HL-60 (cell line): ENCODE measurements at regions not wholly inside any gene's neighbourhood (a gene's known extent, or its start where the extent isn't known, plus 50 kb on each side); places are given as distances from the start of the nearest gene placed in this dataset.

Source experiments
- DNase-seq, 2 experiments: peaks; one replicate each; pipeline ENCODE4 v3.0.0-alpha.2; 2010 to 2020; ENCODE audit warnings: low read depth in 1 of 2, low spot score in 1 of 2
- H3K27ac ChIP-seq: fragments of 250-450 bp; sonication (Bioruptor Pico); replicated peaks from 2 replicates; pipeline ENCODE4 v1.5.1; 2020; ENCODE audit warnings: mild to moderate bottlenecking, moderate library complexity
- H3K27me3 ChIP-seq: fragments of 250-450 bp; sonication (Bioruptor Pico); 2 replicates; pipeline ENCODE4 v1.5.1; 2021; ENCODE audit warnings: mild to moderate bottlenecking, moderate library complexity; ENCODE audit not compliant: insufficient read depth, poor library complexity, severe bottlenecking
- H3K4me3 ChIP-seq: replicated peaks from 2 replicates; pipeline ENCODE4 v1.5.1; 2011; ENCODE audit warnings: mild to moderate bottlenecking, control low read depth, low read length; ENCODE audit not compliant: insufficient read depth
- CTCF ChIP-seq: IDR thresholded peaks from one replicate; pipeline ENCODE4 v1.5.1; 2011; ENCODE audit warnings: low read length, control low read depth, inconsistent platforms; ENCODE audit not compliant: insufficient read depth
- GABPA ChIP-seq: IDR thresholded peaks from 2 replicates; pipeline ENCODE4 v1.6.1; 2012; ENCODE audit warnings: low read depth
- POLR2AphosphoS5 ChIP-seq: IDR thresholded peaks from 2 replicates; pipeline ENCODE4 v1.6.1; 2012; ENCODE audit warnings: low read depth
- REST ChIP-seq: IDR thresholded peaks from 2 replicates; pipeline ENCODE4 v1.6.1; 2012; ENCODE audit warnings: low read depth; ENCODE audit not compliant: insufficient replicate concordance
- SPI1 ChIP-seq: IDR thresholded peaks from 2 replicates; pipeline ENCODE4 v1.6.1; 2012; ENCODE audit warnings: low read depth, mild to moderate bottlenecking, borderline replicate concordance

GRCh38 chr5:148774313-148774712, 52.1 kb upstream of the ADRB2 start:
- no peaks in the 10 kb centered on the region for H3K27me3 ChIP-seq
- DNase-seq: no peak
- no peak overlapping the region for H3K4me3 ChIP-seq
- no peak overlapping the region for H3K27ac ChIP-seq
- no peak for TF ChIP-seq CTCF
- TF ChIP-seq REST: no peak

- H3K27ac ChIP-seq: no peak overlapping the region
- TF ChIP-seq REST: no peak
- TF ChIP-seq GABPA: no peak
- no peak for TF ChIP-seq CTCF
- no peak for TF ChIP-seq POLR2AphosphoS5
- TF ChIP-seq SPI1: no peak
- no peaks in the 10 kb centered on the region for H3K27me3 ChIP-seq
- H3K4me3 ChIP-seq: no peak overlapping the region
- no peak for DNase-seq
Measured at GRCh38 chr5:148776261-148776660, 50.1 kb upstream of the ADRB2 start.
